CD14-positive monocyte (primary cell): ENCODE measurements at regions not wholly inside any gene's neighbourhood (a gene's known extent, or its start where the extent isn't known, plus 50 kb on each side); places are given as distances from the start of the nearest gene placed in this dataset.

Source experiments
- DNase-seq, 3 donors: peaks; one replicate each; pipeline ENCODE4 v3.0.0-alpha.2; 2011 to 2022
- H2AFZ ChIP-seq: 2 replicates; pipeline ENCODE4 v1.6.0; 2012; ENCODE audit warnings: mild to moderate bottlenecking, low read depth, low read length, inconsistent platforms; ENCODE audit not compliant: insufficient read depth, poor library complexity, severe bottlenecking
- H3K27ac ChIP-seq, 2 donors: 1 replicate in 1 of 2; 2 replicates in 1 of 2; pipeline ENCODE4 v1.5.1; 2012 to 2013; ENCODE audit warnings: low read length in 2 of 2, control low read depth in 1 of 2, inconsistent platforms in 1 of 2, low read depth in 1 of 2, mild to moderate bottlenecking in 1 of 2
- H3K27me3 ChIP-seq, 2 donors: one replicate each; pipeline versions ENCODE4 v1.6.0 to v1.6.1; 2011 to 2013; ENCODE audit warnings: low read length in 2 of 2; ENCODE audit not compliant: control insufficient read depth in 2 of 2, insufficient read depth in 2 of 2
- H3K36me3 ChIP-seq, 2 donors: replicated peaks in 1 of 2; 1 replicate in 1 of 2; 2 replicates in 1 of 2; pipeline versions ENCODE4 v1.5.1 to v1.6.1; 2012 to 2013; ENCODE audit warnings: low read length in 2 of 2, control low read depth in 1 of 2, inconsistent platforms in 1 of 2, mild to moderate bottlenecking in 1 of 2; ENCODE audit not compliant: insufficient read depth in 2 of 2, control insufficient read depth in 1 of 2
- H3K4me1 ChIP-seq, 2 donors: 1 replicate in 1 of 2; 2 replicates in 1 of 2; pipeline versions ENCODE4 v1.5.1 to v1.6.1; 2012 to 2013; ENCODE audit warnings: low read length in 2 of 2, control low read depth in 1 of 2, inconsistent platforms in 1 of 2, mild to moderate bottlenecking in 1 of 2, moderate library complexity in 1 of 2; ENCODE audit not compliant: insufficient read depth in 2 of 2, control insufficient read depth in 1 of 2
- H3K4me2 ChIP-seq: replicated peaks from 2 replicates; pipeline ENCODE3; 2012; ENCODE audit warnings: low read length, moderate library complexity, mild to moderate bottlenecking; ENCODE audit not compliant: poor library complexity, severe bottlenecking; ENCODE audit errors: extremely low read depth
- H3K4me3 ChIP-seq, 3 experiments: fragments of 200-600 bp in 1 of 3; sonication (generic) in 1 of 3; replicated peaks in 1 of 3; 1 replicate in 2 of 3; 2 replicates in 1 of 3; pipeline ENCODE4 v1.5.1; 2011 to 2013; ENCODE audit warnings: low read length in 3 of 3, mild to moderate bottlenecking in 3 of 3, control low read depth in 2 of 3, low read depth in 2 of 3, inconsistent platforms in 1 of 3, moderate library complexity in 1 of 3
- H3K79me2 ChIP-seq: 2 replicates; pipeline ENCODE4 v1.6.0; 2012; ENCODE audit warnings: mild to moderate bottlenecking, control low read depth, inconsistent platforms, low read length, moderate library complexity; ENCODE audit not compliant: insufficient read depth
- H3K9ac ChIP-seq: 2 replicates; pipeline ENCODE4 v1.6.0; 2017; ENCODE audit warnings: low read length, mild to moderate bottlenecking; ENCODE audit not compliant: insufficient read depth, poor library complexity, severe bottlenecking
- H3K9me3 ChIP-seq, 2 donors: replicated peaks in 1 of 2; 1 replicate in 1 of 2; 2 replicates in 1 of 2; pipeline versions ENCODE4 v1.5.1 to v1.6.1; 2012 to 2013; ENCODE audit warnings: low read length in 2 of 2, control low read depth in 1 of 2; ENCODE audit not compliant: control insufficient read depth in 1 of 2, insufficient read depth in 1 of 2
- H4K20me1 ChIP-seq: 2 replicates; pipeline ENCODE4 v1.6.0; 2012; ENCODE audit warnings: mild to moderate bottlenecking, low read length, control low read depth, moderate library complexity; ENCODE audit not compliant: insufficient read depth
- H3K27ac Mint-ChIP-seq, 7 donors: one replicate each; pipeline ENCODE4 v1.8.0; 2020; ENCODE audit warnings: mild to moderate bottlenecking in 7 of 7, mixed read lengths in 7 of 7, moderate library complexity in 6 of 7, inconsistent platforms in 2 of 7
- H3K27me3 Mint-ChIP-seq, 3 donors: one replicate each; pipeline ENCODE4 v1.8.0; 2021 to 2022; ENCODE audit warnings: low read depth in 3 of 3, mild to moderate bottlenecking in 3 of 3, mixed read lengths in 3 of 3, moderate library complexity in 3 of 3, inconsistent platforms in 1 of 3
- H3K36me3 Mint-ChIP-seq, 2 donors: one replicate each; pipeline ENCODE4 v1.8.0; 2020; ENCODE audit warnings: mixed read lengths in 2 of 2, inconsistent platforms in 1 of 2, mild to moderate bottlenecking in 1 of 2
- H3K4me1 Mint-ChIP-seq: one replicate; pipeline ENCODE4 v1.8.0; 2020; ENCODE audit warnings: mild to moderate bottlenecking, mixed read lengths
- H3K4me3 Mint-ChIP-seq, 2 donors: one replicate each; pipeline ENCODE4 v1.8.0; 2020; ENCODE audit warnings: mild to moderate bottlenecking in 2 of 2, mixed read lengths in 2 of 2, moderate library complexity in 1 of 2
- H3K9me3 Mint-ChIP-seq, 7 donors: one replicate each; pipeline ENCODE4 v1.8.0; 2020 to 2022; ENCODE audit warnings: mixed read lengths in 7 of 7, mild to moderate bottlenecking in 6 of 7, moderate library complexity in 6 of 7, inconsistent platforms in 2 of 7
- CTCF ChIP-seq: fragments of 200-600 bp; IDR thresholded peaks from one replicate; pipeline ENCODE4 v1.8.0; 2022; ENCODE audit warnings: antibody characterized with exemption, mild to moderate bottlenecking
- WGBS: methylation state at CpG from one replicate; pipeline ENCODE4 v1.1.5; 2013; ENCODE audit warnings: missing lambda C conversion rate; ENCODE audit not compliant: insufficient coverage; 5-methylcytosine and 5-hydroxymethylcytosine counted together
- intact Hi-C, 2 donors: fragments of 100-400 bp; cut with micrococcal nuclease; formaldehyde crosslinking; loops; one replicate each; pipeline versions ENCODE4 v1.15.0 to v1.15.1; 2023

GRCh38 chr2:189362283-189362682, 79.0 kb upstream of the WDR75 start:
- intact Hi-C loops, result no loop called here
- H3K27me3 Mint-ChIP-seq, result peaks cover 0 to 2% (median 0%) of the 10 kb centered on the region in 3 donors
- no peaks in the 10 kb centered on the region for H3K27me3 ChIP-seq
- H3K9ac ChIP-seq, result no peak overlapping the region
- peaks cover 4% of the 10 kb centered on the region for H3K4me1 Mint-ChIP-seq
- peaks cover 0 to 1% of the 10 kb centered on the region in 2 donors for H3K9me3 ChIP-seq
- no peak overlapping the region for H3K4me3 Mint-ChIP-seq
- no peaks in the 10 kb centered on the region for H3K36me3 Mint-ChIP-seq
- H3K4me2 ChIP-seq, result no peak overlapping the region
- H3K27ac ChIP-seq, result no peak overlapping the region
- peaks cover 0 to 6% of the 10 kb centered on the region in 2 donors for H3K4me1 ChIP-seq
- no peaks in the 10 kb centered on the region for H4K20me1 ChIP-seq
- H3K9me3 Mint-ChIP-seq, result peaks cover 0 to 8% (median 0%) of the 10 kb centered on the region in 7 donors
- no peak for DNase-seq
- no peaks in the 10 kb centered on the region for H3K36me3 ChIP-seq
- H3K27ac Mint-ChIP-seq, result no peak overlapping the region
- no peak overlapping the region for H2AFZ ChIP-seq
- TF ChIP-seq CTCF, result no peak
- no peak overlapping the region for H3K4me3 ChIP-seq
- no peaks in the 10 kb centered on the region for H3K79me2 ChIP-seq

DNA sequence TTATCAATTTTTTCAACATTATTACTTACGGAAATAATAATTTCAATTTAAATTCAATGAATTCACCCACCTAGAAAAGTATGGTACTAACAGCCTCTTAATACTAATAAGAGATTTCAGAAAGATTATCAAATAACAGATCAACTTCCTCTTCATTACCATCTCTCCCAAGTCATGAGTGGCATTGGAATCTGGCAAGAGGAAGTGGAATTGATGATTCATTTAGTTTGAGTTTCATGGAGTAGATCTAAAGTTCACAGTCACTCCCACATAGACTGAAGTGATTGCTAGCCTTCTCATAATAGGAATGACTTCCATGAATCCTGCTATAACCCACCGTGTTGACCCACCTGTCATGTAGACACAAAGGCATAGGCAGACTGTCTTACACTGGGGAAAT, 77.7 kb upstream of the WDR75 start:
- H3K4me1 Mint-ChIP-seq, result peaks cover 4% of the 10 kb centered on the region
- intact Hi-C loops, result no loop called here
- no peaks in the 10 kb centered on the region for H4K20me1 ChIP-seq
- H3K36me3 ChIP-seq, result no peaks in the 10 kb centered on the region
- H3K79me2 ChIP-seq, result no peaks in the 10 kb centered on the region
- peaks cover 0 to 6% of the 10 kb centered on the region in 2 donors for H3K4me1 ChIP-seq
- DNase-seq, result peak; percentile 3 to 40 (median 4)
- peaks cover 0 to 2% (median 0%) of the 10 kb centered on the region in 3 donors for H3K27me3 Mint-ChIP-seq
- peaks cover 0 to 4% (median 0%) of the 10 kb centered on the region in 7 donors for H3K9me3 Mint-ChIP-seq
- H3K36me3 Mint-ChIP-seq, result no peaks in the 10 kb centered on the region
- no peak overlapping the region for H3K27ac Mint-ChIP-seq
- no peaks in the 10 kb centered on the region for H3K27me3 ChIP-seq
- H3K27ac ChIP-seq, result no peak overlapping the region
- WGBS, result 100% methylated on average over 1 of the region's 2 CpGs
- H3K4me3 Mint-ChIP-seq, result no peak overlapping the region
- H2AFZ ChIP-seq, result no peak overlapping the region
- TF ChIP-seq CTCF, result no peak
- no peak overlapping the region for H3K4me2 ChIP-seq
- H3K9ac ChIP-seq, result no peak overlapping the region
- no peak overlapping the region for H3K4me3 ChIP-seq
- no peaks in the 10 kb centered on the region for H3K9me3 ChIP-seq
